ENCODE measurements at regions not wholly inside any gene's neighbourhood (a gene's known extent, or its start where the extent isn't known, plus 50 kb on each side); places are given as distances from the start of the nearest gene placed in this dataset.

GRCh38 chr3:963255-963654 is 129.6 kb upstream of the CNTN6 start:
- DNase-seq: no peak

DNA sequence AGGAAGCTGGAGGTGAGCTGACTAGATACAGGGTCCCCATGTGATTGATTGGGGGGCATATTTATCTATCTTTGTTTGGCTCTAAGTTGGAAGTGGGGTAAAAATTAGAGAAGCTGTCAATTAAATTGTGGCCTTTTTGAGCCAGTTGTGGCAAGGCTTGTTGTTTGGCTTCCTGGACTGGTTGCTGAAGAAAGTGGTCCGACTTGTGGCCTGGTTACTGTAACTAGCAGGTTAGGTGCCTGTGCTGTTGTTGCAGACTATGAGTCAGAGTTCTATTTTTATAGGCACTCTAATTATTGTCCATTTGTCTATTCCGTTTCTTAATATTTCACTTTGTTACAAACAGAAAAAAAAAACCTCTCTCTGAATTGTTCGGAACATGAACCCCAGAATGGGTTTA is 129.1 kb upstream of the CNTN6 start:
- no peak for DNase-seq

- no peak for DNase-seq
Measured at GRCh38 chr3:965826-966225, 127.0 kb upstream of the CNTN6 start.

DNA sequence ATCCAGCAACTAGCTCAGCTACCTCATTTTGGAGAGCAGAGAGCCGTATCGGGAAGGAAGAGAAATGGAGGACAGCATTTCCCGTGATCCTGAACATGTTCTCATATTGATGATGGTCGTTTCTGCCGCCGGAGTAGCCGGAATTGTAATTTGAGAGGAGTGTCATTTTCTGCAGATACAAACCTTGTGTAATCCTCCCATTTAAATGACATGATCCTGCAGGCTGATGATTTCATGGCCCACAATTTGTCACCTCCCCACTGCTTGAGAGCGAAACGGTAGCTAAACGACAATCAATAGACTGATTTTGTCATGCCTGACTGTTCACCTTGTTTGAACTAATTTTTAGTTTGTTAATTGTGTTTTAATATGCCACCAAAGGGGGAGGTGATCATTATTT is 126.5 kb upstream of the CNTN6 start:
- no peak for DNase-seq

- DNase-seq: no peak
Measured at GRCh38 chr3:973340-973739, 119.5 kb upstream of the CNTN6 start.

DNA sequence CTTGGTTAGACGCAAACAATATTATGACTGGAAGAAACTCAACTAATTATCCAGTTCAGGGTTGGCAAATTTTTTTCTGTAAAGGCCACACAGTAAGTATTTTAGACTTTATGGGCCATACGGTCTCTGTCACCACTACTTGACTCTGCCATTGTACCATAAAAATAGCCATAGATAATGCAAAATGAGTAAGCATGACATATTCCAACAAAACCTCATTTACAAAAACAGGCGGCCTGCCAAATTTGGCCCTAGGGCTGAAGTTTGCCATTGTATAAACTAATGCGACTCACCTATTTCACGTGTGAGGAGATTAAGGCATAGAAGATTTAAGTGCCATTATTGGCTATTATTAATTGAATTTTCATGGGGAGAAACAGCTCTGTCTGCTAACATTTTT is 116.8 kb upstream of the CNTN6 start:
- no peak for DNase-seq

DNA sequence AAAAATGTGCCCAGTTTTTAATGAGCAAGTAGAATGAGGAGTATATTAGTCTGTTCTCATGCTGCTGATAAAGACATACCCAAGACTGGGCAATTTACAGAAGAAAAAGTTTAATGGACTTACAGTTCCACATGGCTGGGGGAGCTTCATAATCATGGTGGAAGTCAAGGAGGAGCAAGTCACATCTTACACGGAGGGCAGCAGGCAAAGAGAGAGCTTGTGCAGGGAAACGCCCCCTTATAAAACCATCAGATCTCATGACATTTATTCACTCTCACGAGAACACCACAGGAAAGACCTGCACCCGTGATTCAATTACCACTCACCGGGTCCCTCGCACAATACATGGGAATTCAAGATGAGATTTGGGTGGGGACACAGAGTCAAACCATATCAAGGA is 111.7 kb upstream of the CNTN6 start:
- DNase-seq: no peak

DNA sequence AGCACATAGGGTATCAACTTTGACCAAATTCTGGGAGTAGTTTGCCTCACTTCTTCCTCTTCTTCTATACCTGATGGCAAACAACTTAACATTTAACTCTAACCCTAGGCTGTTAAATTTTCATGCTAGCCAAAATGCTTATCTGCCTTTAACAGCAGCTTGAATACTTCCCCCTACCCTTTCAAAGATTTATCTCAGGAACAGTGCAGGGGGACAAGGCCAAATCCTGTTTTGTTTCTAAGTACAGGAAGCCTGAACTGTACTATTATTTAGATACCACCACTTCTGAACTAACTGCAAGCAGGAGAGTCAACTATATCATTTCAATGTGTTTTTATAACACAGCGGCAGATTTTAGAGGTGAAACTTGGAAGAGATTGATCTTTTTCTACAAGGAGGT is 104.0 kb upstream of the CNTN6 start:
- no peak for DNase-seq

- no peak for DNase-seq
Measured at GRCh38 chr3:992871-993270, 100.0 kb upstream of the CNTN6 start.

DNA sequence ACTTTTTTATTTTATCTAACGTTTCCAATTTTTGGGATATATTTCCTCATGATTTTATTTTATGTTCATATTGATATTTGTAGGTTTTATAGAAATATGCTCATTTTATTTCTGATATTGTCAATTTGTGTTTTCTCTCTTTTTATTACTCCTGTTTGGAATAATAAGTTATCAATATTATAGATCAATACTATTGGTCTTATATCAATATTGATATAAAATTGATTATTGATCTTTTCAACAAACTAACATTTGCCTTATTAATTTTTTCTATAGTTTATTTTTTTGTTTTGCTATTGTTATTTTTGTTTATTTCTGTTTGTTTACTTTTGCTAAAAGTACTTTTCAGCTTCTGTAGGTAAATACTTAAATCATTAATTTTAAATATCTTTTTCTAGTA is 90.8 kb upstream of the CNTN6 start:
- DNase-seq: no peak

GRCh38 chr3:1007866-1008265 is 85.0 kb upstream of the CNTN6 start:
- no peak for DNase-seq

GRCh38 chr3:1010228-1010627 is 82.6 kb upstream of the CNTN6 start:
- DNase-seq: no peak

- no peak for DNase-seq
Measured at GRCh38 chr3:1015826-1016225, 77.0 kb upstream of the CNTN6 start.

DNA sequence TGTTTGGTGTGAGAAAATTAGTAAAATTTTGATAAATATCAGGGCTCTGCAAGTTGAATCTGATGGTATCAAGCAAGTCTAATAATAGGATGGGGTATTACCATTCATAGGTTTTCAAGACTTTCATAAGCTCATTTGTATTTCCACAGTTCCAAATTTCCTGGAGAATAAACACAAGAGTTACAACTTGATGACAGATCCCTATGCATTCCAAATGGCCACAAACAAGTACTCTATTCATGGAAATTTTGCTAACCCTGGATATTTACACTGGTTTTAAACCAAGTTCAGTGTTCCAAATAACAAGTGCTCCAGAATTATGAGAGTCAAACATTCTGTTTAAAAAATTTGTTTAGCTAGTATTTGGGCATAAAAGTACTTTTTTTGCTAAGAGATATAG is 75.0 kb upstream of the CNTN6 start:
- DNase-seq: no peak

- no peak for DNase-seq
Measured at GRCh38 chr3:1019157-1019556, 73.7 kb upstream of the CNTN6 start.

DNA sequence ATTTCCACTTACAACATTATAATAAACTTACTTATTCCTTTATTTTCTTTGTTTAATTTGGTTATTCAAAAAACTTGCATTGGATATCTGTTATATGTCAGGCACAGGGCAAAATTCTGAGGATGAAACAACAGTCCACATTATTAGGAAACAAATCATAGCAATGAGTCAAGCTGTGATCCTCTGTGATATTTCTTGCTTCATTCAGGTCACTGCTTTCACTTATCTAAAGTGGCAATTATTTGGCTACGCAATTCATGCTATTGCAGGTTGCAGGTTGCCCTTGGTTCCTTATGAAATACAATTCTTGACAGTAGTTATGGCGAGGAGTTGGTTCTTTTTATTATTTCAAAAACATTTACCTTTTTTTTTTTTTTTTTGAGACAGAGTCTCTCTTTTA is 66.4 kb upstream of the CNTN6 start:
- DNase-seq: no peak

- DNase-seq: no peak
Measured at GRCh38 chr3:1036207-1036826, 56.5 kb upstream of the CNTN6 start.

DNA sequence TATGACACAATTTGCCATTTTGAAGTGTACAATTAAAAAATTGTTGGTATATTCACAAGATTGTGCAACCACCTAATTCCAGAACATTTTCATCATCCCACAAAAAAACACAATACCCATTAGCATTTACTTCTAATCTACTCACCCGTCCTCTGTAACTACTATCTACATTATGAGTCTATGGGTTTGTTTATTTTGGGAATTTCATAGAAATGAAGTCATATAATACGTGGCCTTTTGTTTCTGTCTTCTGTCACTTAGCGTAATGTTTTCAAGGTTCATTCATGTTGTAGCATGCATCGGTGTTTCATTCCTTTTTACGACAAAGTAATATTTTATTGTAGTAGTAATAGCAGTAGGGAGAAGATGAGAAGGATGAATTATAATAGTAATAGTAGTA is 55.2 kb upstream of the CNTN6 start:
- DNase-seq: no peak
